ENCODE measurements at regions not wholly inside any gene's neighbourhood (a gene's known extent, or its start where the extent isn't known, plus 50 kb on each side); places are given as distances from the start of the nearest gene placed in this dataset.

- in situ Hi-C loops (cut with MboI) = no loop called here
- Histone ChIP-seq H3K4me2 (ENCODE audit: unreplicated experiment) (no peak overlapping the region), H4K20me1 (ENCODE audit: insufficient read depth) (no peaks in the 10 kb centered on the region), H3K27me3 (replicated peaks; ENCODE audit: insufficient read depth) (no peaks in the 10 kb centered on the region), H3K36me3 (ENCODE audit: low read depth) (no peaks in the 10 kb centered on the region), H3K4me3 (no peak overlapping the region), H3K9me2 (ENCODE audit: insufficient read depth) (no peaks in the 10 kb centered on the region), H3K79me2 (ENCODE audit: insufficient read depth) (no peaks in the 10 kb centered on the region), H3F3A (ENCODE audit: insufficient read depth) (peaks cover 9% of the 10 kb centered on the region), H3K9ac (no peak overlapping the region), H3K9me3 (ENCODE audit: low read depth) (no peaks in the 10 kb centered on the region), H2AFZ (no peak overlapping the region), H3K4me1 (ENCODE audit: insufficient read depth) (peaks cover 20% of the 10 kb centered on the region), H3K27ac (no peak overlapping the region)
- no peak for DNase-seq
- WGBS, 2 experiments (ENCODE audit: low coverage in 1 of 2, low lambda C conversion rate in 2 of 2, missing lambda C conversion rate in 2 of 2) = 62 to 65% methylated on average over 9 of the region's 9 CpGs
- TF ChIP-seq EZH2phosphoT487 (IDR thresholded peaks at IDR 0.05; ENCODE audit: insufficient read depth, low read depth) (no peak), EZH2 (IDR thresholded peaks at IDR 0.05; ENCODE audit: insufficient read depth, poor library complexity, severe bottlenecking) (no peak)
Observed at GRCh38 chr5:78720227-78720985, 71.8 kb upstream of the LHFPL2 start.

DNA sequence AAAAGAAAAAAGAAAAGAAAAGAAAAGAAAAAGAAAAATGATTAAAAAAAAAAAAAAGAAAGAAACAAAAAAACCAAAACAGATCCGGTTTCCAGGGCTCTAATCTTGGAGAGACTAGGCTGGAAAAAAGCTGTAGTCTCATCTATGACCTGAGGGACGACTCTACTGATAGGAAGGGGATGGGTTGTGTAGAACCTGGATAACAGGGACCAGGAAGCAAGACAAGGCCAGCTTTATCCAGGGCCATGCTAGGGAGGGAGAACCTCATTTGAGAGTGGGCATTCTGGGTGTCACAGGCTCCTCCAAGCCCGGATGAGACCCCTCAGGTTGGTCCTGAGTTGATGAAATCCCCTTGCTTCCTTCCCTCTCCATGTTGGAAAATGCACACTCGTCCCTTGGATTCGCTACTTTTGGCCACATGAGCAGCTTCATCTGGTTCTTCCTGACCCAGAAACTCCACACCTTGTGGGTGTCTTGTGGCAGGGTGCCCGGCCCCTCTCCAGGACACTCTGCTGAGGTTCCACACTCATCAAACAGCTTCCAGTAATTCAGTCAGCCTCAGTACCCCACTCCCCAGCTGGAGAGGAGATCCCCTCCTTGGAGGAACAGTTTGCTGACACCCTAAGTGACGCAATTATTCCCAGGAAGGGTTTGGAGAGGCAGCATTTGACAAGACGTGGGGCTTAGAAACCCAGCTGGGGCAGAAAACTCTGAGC, 71.1 kb upstream of the LHFPL2 start:
- Histone ChIP-seq H3K79me2 (ENCODE audit: insufficient read depth) (no peaks in the 10 kb centered on the region), H3K4me1 (ENCODE audit: insufficient read depth) (peaks cover 20% of the 10 kb centered on the region), H4K20me1 (ENCODE audit: insufficient read depth) (no peaks in the 10 kb centered on the region), H3K9me2 (ENCODE audit: insufficient read depth) (no peaks in the 10 kb centered on the region), H3K27me3 (replicated peaks; ENCODE audit: insufficient read depth) (no peaks in the 10 kb centered on the region), H3K4me2 (ENCODE audit: unreplicated experiment) (no peak overlapping the region), H3K4me3 (no peak overlapping the region), H3K27ac (no peak overlapping the region), H2AFZ (no peak overlapping the region), H3K9me3 (ENCODE audit: low read depth) (no peaks in the 10 kb centered on the region), H3K9ac (no peak overlapping the region), H3F3A (ENCODE audit: insufficient read depth) (peaks cover 9% of the 10 kb centered on the region), H3K36me3 (ENCODE audit: low read depth) (no peaks in the 10 kb centered on the region)
- TF ChIP-seq EZH2 (IDR thresholded peaks at IDR 0.05; ENCODE audit: insufficient read depth, poor library complexity, severe bottlenecking) (no peak), EZH2phosphoT487 (IDR thresholded peaks at IDR 0.05; ENCODE audit: insufficient read depth, low read depth) (no peak)
- in situ Hi-C loops (cut with MboI) = no loop called here
- DNase-seq = no peak
- 84 to 90% methylated on average over 8 of the region's 8 CpGs for WGBS, 2 experiments (ENCODE audit: low coverage in 1 of 2, low lambda C conversion rate in 2 of 2, missing lambda C conversion rate in 2 of 2)

DNA sequence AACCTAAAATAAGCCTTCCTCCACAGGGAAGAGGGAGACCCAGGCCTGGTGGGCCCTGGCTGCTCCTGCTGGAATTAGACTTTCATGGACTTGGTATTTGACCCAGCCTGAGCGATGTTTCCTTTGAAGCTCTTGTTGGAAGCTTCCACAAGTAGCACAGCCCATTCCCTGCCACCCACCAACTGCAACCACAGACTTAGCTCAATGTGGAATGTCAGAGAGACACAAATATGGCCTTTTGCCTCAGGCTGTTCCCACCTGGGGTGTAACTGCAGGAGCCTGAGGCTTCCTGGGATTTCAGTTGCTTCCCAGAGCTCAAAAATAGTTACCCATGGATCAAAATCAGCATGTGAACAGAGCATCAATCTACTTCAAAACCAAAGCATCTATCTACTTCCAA, 70.3 kb upstream of the LHFPL2 start:
- H3K9me3 ChIP-seq (ENCODE audit: low read depth) = no peaks in the 10 kb centered on the region
- H3K36me3 ChIP-seq (ENCODE audit: low read depth) = no peaks in the 10 kb centered on the region
- H2AFZ ChIP-seq = no peak overlapping the region
- no peaks in the 10 kb centered on the region for H3K9me2 ChIP-seq (ENCODE audit: insufficient read depth)
- peaks cover 20% of the 10 kb centered on the region for H3K4me1 ChIP-seq (ENCODE audit: insufficient read depth)
- no peak for DNase-seq
- H3K79me2 ChIP-seq (ENCODE audit: insufficient read depth) = no peaks in the 10 kb centered on the region
- H3K9ac ChIP-seq = no peak overlapping the region
- H3K4me3 ChIP-seq = no peak overlapping the region
- no peaks in the 10 kb centered on the region for H3K27me3 ChIP-seq (replicated peaks; ENCODE audit: insufficient read depth)
- no peak for TF ChIP-seq EZH2 (IDR thresholded peaks at IDR 0.05; ENCODE audit: insufficient read depth, poor library complexity, severe bottlenecking)
- TF ChIP-seq EZH2phosphoT487 (IDR thresholded peaks at IDR 0.05; ENCODE audit: insufficient read depth, low read depth) = no peak
- no peak overlapping the region for H3K4me2 ChIP-seq (ENCODE audit: unreplicated experiment)
- H4K20me1 ChIP-seq (ENCODE audit: insufficient read depth) = no peaks in the 10 kb centered on the region
- WGBS, 2 experiments (ENCODE audit: low coverage in 1 of 2, low lambda C conversion rate in 2 of 2, missing lambda C conversion rate in 2 of 2) = 90 to 100% methylated on average over 1 of the region's 1 CpG
- in situ Hi-C loops (cut with MboI) = no loop called here
- H3F3A ChIP-seq (ENCODE audit: insufficient read depth) = peaks cover 9% of the 10 kb centered on the region
- H3K27ac ChIP-seq = no peak overlapping the region

DNA sequence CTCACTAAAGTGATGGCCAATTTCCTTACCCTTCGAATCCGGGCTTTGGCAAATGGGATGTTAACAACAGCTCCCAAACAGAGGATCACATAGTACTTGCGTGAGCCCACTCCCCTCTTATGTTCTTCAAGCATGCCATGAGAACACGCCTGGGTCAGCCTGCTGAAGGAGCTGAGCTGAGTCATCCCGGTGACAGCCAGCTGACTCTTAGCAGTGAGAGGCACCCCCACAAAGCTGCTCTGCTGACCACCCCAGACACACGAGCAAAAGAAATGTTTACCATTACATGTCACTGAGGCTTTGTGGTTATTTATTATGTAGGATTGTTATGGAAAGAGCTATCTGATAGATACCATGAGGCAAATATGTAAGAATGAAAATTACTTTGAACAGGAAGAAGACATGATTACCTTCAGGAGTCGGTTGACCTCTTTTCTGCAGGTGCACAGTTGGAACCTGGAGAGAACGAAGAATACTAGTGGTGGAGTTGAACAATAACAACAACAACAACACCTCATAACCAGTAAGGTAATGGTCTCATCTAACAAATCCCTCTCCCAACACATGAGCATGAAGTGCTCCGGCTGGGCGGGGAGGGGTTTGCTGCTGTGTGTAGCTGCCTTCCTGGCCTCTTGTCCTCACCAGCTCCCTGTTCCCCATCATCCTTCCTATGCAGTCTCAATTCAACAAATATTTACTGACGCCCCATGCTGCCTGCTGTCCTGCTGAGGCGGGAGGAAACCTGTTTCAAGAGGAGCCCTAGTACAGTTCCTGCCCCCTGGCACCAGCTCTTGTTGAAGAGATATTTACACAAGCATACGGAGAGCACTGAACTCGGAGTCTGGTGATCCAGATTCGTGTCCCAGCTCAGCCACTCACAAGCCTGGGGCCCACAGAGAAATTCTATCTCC, 69.4 kb upstream of the LHFPL2 start:
- no peaks in the 10 kb centered on the region for H3K9me2 ChIP-seq (ENCODE audit: insufficient read depth)
- TF ChIP-seq EZH2 (IDR thresholded peaks at IDR 0.05; ENCODE audit: insufficient read depth, poor library complexity, severe bottlenecking) (no peak), EZH2phosphoT487 (IDR thresholded peaks at IDR 0.05; ENCODE audit: insufficient read depth, low read depth) (no peak)
- no peaks in the 10 kb centered on the region for H3K79me2 ChIP-seq (ENCODE audit: insufficient read depth)
- peaks cover 9% of the 10 kb centered on the region for H3F3A ChIP-seq (ENCODE audit: insufficient read depth)
- DNase-seq = peak; percentile 53
- no peak overlapping the region for H3K9ac ChIP-seq
- H3K36me3 ChIP-seq (ENCODE audit: low read depth) = no peaks in the 10 kb centered on the region
- H3K4me1 ChIP-seq (ENCODE audit: insufficient read depth) = peaks cover 20% of the 10 kb centered on the region
- no peak overlapping the region for H3K4me2 ChIP-seq (ENCODE audit: unreplicated experiment)
- 84% methylated on average over 15 of the region's 15 CpGs for WGBS, 2 experiments (ENCODE audit: low coverage in 1 of 2, low lambda C conversion rate in 2 of 2, missing lambda C conversion rate in 2 of 2)
- no peaks in the 10 kb centered on the region for H3K27me3 ChIP-seq (replicated peaks; ENCODE audit: insufficient read depth)
- H3K4me3 ChIP-seq = no peak overlapping the region
- H4K20me1 ChIP-seq (ENCODE audit: insufficient read depth) = no peaks in the 10 kb centered on the region
- no peak overlapping the region for H3K27ac ChIP-seq
- H3K9me3 ChIP-seq (ENCODE audit: low read depth) = no peaks in the 10 kb centered on the region
- in situ Hi-C loops (cut with MboI) = no loop called here
- no peak overlapping the region for H2AFZ ChIP-seq

Measured in GM23248 (cell line).